HG03066 (cell line): ENCODE measurements at regions not wholly inside any gene's neighbourhood (a gene's known extent, or its start where the extent isn't known, plus 50 kb on each side); places are given as distances from the start of the nearest gene placed in this dataset.
"Not testable (repeated sequence)": the region's sequence is repeated elsewhere in the genome, so short reads cannot be mapped to it uniquely, and the experiment has no call there.

Source experiments
- ATAC-seq: cut with Tn5 transposase; IDR thresholded peaks from one replicate; pipeline ENCODE4 v1.9.1; 2021; ENCODE audit warnings: low read depth; ENCODE audit not compliant: unreplicated experiment

- ATAC-seq: no peak
Measured at GRCh38 chr21:33997436-33997835, 75.9 kb upstream of the MRPS6 start.

DNA sequence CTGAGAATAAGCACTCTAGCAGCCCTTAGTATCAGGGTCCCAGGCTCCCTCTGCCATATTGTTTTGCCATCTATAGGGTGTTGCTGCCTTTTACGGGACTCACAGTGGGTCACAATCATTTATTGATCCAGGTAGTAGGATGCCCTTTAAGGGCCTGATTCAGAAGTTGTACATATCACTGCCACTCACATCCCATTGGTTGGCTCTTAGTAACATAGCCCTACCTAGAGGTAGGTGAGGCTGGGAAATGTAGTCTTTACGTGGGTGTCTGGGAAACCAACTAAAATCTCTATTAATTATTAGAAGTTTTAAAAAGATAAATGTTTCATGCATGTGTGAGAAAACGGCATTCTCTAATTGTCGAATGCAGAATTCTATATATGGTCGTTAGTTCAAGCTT, 78.8 kb upstream of the ATP5PO start:
- no peak for ATAC-seq

DNA sequence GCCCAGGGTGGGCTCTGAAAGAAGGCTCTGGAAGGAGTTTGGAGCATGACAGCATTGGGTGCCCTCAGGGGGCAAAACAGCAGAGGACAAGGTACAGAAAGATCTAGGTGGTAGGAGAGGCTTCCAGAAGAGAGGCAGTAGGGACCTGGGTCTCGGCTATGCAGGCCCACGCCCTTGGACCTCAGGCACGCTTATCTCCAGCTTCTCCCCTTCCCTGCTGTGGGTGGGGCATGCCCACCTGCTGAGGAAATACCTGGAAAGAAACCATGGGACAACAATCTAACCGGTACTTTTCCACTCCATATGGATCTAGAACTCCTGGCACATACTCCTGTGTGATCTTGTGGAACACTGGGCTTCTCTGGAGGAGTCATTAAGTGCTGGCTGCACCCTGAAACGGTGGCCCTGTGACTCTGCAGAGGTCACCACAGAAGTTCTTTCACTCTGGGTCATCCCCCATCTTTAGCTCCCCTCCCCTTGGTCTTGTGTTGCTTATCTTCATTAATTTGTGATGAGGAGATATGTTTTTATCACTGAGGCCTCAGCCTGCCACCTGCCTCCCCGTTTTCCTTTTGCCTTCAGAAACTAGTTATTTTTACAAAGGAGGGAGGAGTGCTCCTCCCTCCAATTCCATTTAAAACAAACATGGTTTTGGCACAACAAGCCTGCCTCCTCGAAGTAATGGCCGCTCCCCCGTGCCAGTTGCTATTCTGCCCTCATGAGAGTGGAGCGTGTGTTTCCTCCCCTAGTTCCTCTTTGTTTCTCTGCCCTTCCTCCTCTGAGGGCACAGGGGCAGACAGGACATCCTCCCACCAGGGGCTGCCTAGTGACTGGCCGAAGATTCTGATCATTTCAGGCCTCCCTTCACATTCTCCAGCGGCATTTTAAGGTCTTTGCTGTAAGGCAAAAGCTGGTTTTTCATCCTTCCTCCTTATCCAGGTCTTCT, 78.0 kb upstream of the ATP5PO start:
- no peak for ATAC-seq

DNA sequence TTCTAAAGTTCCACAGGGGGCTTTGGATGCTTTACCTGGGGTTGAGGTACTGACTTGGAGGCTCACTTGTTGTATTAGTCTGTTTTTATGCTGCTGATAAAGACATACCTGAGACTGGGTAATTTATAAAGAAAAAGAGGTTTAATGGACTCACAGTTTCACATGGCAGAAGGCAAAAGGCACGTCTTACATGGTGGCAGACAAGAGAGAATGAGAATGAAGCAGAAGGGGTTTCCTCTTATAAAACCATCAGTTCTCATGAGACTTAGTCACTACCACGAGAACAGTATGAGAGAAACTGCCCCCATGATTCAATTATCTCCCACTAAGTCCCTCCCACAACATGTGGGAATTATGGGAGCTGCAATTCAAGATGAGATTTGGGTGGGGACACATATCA, 76.8 kb upstream of the ATP5PO start:
- ATAC-seq: not testable (repeated sequence)

GRCh38 chr21:33991133-33991532, 75.5 kb upstream of the ATP5PO start:
- ATAC-seq: no peak

- ATAC-seq: no peak
Measured at GRCh38 chr21:33989440-33989839, 73.8 kb upstream of the ATP5PO start.

- no peak for ATAC-seq
Measured at GRCh38 chr21:33988237-33989017, 72.8 kb upstream of the ATP5PO start.

DNA sequence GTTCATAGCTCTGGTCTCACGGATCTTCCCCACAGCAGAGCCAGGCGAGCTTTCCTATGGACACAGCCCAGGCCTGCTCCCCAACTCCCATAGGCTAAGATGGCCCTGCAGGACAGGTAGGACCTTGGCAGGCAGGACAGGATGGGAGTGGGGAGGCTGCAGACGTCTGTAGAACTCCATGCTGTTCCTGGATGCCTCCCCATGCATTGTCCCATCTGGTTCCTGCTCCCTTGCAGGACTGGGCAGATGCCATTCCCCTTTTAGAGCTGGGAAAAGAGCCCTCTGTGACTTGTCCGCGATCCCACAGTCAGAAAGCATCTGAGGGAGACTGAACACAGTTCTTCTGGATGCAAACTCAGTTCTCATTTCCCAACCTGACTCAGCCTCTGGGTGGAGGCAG, 71.9 kb upstream of the ATP5PO start:
- ATAC-seq: no peak

- no peak for ATAC-seq
Measured at GRCh38 chr21:33985117-33986050, 69.8 kb upstream of the ATP5PO start.

- ATAC-seq: no peak
Measured at GRCh38 chr21:33984021-33984481, 68.4 kb upstream of the ATP5PO start.

DNA sequence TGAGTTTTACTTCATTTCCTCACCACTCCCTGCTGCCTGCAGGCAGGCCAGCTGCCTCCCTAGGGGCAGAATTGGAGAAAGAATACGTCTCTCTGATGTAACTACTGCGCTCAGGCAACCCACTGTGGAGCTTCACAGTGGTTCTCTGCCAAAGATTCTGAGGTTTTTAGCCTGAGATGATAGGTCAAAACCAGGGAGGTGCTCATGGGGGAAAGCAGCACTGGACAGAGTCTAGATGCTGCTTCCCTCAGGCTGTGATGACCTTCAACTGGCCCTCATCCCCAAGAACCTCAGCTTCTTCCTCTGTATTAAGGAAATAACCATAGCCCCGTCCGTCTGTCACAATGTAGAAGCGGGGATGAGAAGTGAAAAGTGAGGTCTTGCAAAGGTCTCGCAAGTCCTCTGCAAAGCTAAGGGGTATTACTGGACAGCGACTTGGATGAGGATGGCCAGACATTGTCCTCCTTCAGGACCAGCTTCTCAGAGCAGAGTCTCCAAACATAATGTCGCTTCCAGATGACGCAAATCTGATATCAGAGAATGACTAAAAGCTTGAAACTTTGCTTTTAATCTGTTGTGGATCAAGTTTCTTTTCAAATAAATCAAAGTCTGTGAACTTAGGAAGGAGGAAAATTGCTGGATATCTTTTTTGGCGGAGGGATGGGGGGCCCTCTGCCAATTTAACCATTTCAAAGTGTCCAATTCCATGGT, 65.9 kb upstream of the ATP5PO start:
- no peak for ATAC-seq

DNA sequence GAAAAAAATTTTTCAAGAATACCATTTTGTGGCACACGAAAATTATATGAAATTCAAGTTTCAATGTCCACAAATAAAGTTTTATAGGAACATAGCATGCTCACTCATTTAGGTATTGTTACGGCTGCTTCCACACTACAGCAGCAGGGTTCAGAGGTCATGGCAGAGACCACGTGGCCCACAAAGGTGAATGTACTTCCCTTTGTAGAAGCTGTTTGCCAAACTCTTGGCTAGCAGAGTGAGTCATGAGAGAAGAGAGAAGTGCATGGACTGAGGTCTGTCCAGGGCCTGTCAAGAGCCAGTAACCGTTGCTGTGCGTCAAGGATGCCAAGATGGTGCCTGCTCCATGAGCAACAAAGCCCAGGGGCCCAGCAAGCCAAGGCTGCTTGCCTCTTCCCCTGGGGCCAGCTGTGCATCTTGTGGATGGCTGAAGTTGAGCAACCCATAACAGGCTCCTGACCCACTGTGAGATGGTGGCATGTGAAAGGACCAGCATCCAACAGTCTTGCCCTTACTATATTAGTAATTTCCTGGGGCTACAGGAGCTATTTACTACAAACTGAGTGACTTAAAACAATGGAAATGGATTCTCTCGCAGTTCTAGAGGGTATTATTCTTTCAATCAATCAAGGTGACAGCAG, 64.8 kb upstream of the ATP5PO start:
- no peak for ATAC-seq

GRCh38 chr21:33978585-33978984, 63.0 kb upstream of the ATP5PO start:
- no peak for ATAC-seq

GRCh38 chr21:33977721-33978369, 62.2 kb upstream of the ATP5PO start:
- ATAC-seq: no peak

GRCh38 chr21:33977017-33977720, 61.6 kb upstream of the ATP5PO start:
- ATAC-seq: no peak

DNA sequence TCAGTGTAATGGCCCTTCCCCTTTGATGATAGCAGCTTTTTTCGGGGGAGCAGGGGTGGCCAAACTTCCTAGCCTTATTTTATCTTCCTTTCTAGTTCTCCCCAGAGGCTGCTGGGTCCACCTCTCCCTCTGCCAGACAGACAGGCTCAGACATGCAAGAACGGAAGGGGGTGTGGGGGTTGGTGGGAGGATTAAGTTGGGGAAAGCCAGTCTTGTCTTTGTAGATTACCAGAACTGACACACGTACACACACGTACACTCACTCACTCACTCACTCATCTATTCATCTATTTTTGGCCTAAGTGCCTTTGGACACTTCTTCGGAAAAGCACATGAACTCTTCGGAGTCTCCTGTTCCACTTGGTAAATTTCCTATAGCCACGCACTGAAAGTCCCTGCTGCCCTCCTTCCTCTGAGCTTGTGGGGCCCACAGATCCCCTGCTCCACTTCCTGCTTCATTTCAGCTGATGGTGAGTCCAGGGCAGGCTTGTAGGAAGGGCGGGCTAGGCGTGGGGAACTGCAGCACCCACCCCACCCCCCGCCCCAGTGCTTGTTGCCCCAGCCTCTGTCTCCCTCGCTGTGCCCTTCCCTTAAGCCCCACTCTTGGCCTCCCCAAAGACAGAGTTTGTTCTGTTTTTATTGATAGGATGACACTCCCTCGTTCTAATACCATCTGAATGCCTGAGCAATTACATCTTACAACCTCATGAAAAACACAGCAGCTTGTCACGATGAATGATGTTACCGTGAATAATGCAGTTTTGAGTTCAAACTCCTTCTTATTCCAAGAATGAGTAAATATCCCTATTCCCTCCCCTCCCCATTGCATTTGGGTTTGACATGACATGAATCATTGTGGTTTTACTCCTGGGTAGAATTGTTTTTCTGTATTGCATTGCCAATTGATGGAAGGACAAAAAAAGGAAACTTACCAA, 60.7 kb upstream of the ATP5PO start:
- ATAC-seq: peak; percentile 47

DNA sequence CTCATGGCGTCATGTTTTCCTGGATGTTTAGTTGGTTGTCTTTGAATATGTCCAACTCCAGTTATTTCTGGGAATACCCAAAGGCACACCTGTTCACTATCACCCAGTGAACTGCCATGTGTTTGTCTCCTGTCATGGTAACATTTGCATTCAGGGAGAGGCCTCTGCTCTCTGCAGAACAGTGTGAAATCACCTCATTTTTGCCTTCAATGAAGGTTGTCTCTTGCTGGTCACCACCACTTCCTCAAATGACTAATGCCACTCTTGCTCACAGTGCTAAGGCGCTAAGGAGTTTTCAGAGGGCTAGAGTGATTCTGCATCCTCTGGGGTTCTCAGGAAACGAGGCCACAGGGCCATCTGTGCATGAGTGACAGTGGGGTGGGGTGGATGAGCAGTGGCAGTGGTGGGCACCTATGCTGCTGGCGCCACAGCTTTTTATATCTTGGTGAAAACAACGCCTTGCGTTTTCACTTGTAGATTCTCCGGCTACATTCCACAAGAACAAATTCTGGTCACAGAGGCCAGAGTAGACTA, 60.0 kb upstream of the ATP5PO start:
- ATAC-seq: peak; percentile 72
